NB4 (cell line): ENCODE measurements at regions not wholly inside any gene's neighbourhood (a gene's known extent, or its start where the extent isn't known, plus 50 kb on each side); places are given as distances from the start of the nearest gene placed in this dataset.

Experiments
- DNase-seq: peaks from one replicate; pipeline ENCODE4 v3.0.0; 2010; ENCODE audit warnings: low read depth
- H3K4me3 ChIP-seq: one replicate; pipeline ENCODE4 v1.5.1; 2011; ENCODE audit warnings: mild to moderate bottlenecking, low read depth, low read length, moderate library complexity
- CTCF ChIP-seq: IDR thresholded peaks from one replicate; pipeline ENCODE4 v1.5.1; 2012; ENCODE audit warnings: low read depth, low read length
- MAX ChIP-seq: IDR thresholded peaks from 2 replicates; pipeline ENCODE4 v1.6.1; 2011; ENCODE audit warnings: low read depth, low read length
- MYC ChIP-seq: IDR thresholded peaks from 2 replicates; pipeline ENCODE4 v1.6.1; 2011; ENCODE audit warnings: low read depth, low read length
- POLR2A ChIP-seq: IDR thresholded peaks from 2 replicates; pipeline ENCODE4 v1.6.1; 2011; ENCODE audit warnings: mild to moderate bottlenecking; ENCODE audit not compliant: insufficient read length; ENCODE audit errors: extremely low read depth

DNA sequence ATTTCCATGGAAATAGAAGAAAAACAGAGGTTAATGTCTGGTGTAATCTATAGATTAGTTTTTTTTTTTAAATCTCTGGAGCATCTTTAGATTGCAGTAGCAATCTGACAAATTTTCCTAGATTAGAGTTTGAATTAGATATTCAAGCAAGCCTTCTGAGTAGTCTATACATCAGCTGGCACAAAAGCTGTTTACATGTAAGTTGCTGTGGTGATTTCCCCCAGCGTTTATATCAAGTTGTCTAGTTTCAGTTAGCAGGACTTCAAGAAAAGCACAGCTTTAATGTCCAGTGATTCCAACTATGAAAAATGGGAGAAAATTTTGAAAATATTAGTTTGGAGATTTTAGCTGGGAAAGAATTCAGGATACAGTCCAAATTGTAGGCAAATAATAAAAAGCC is 605.0 kb upstream of the USP15 start:
- no peak for DNase-seq
- no peak for TF ChIP-seq POLR2A
- no peak for TF ChIP-seq CTCF
- TF ChIP-seq MYC = no peak
- TF ChIP-seq MAX = no peak
- H3K4me3 ChIP-seq = no peak overlapping the region

DNA sequence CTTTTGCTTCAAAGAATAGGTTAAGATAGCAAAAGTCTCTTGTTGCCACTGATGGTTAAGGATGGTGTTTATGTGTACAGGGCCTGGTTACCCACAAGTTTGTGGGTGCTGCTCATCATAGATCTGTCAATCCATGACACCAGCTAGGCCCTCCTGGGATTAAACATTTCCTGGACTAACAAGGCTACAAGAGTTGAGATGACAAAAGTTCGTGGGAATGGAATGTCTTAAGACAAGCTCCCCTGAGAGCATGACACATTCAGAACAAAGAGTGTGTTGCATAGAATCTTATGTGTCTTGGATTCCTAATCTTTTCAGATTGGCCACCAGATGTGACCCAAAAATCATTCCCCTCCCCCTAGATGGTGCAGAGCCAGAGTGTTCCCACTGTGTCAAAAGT is 592.5 kb upstream of the USP15 start:
- no peak for DNase-seq
- TF ChIP-seq MYC = no peak
- no peak for TF ChIP-seq MAX
- TF ChIP-seq POLR2A = no peak
- TF ChIP-seq CTCF = no peak
- H3K4me3 ChIP-seq = no peak overlapping the region

DNA sequence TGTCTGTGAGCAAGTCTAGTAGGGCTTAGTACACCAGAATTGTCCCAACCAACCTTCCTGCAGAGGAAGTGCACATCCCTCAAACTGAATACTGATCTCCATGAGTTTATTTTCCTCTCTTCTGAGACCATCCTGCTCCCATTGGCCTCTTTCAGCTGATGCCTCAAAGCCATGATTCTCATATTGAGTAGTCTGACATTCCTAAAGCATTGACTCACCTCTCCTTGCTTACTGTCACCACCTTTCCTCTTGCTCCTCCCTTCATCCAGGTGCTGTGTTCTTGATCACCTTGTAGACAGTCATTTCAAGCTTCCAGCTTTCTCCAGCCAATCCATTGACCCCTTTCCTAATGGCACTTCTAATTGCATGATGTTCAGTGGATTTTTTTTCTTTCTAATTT is 583.7 kb upstream of the USP15 start:
- TF ChIP-seq POLR2A (no peak), MYC (no peak), CTCF (no peak), MAX (no peak)
- no peak for DNase-seq

DNA sequence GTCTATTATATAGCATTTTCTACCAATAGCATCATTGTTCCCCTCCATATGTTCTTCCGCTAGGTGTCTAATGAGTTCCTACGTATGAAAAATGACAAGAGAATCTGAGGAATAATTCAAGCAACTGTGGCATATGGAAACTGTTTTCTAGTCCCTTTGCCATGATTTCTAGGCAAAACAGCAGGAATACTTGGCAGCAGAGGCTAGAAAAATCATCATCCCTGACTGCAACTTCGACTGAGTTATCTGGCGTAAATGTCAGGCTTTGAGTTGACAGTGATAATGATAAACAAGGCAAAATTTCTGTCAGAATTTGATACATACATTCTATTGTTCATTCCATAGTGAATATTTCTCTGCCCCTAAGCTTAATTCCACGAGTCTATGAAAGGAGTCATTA is 572.8 kb upstream of the USP15 start:
- DNase-seq = no peak
- no peak overlapping the region for H3K4me3 ChIP-seq

More for the DNA sequence above, 583.7 kb upstream of the USP15 start:
- no peak overlapping the region for H3K4me3 ChIP-seq

DNA sequence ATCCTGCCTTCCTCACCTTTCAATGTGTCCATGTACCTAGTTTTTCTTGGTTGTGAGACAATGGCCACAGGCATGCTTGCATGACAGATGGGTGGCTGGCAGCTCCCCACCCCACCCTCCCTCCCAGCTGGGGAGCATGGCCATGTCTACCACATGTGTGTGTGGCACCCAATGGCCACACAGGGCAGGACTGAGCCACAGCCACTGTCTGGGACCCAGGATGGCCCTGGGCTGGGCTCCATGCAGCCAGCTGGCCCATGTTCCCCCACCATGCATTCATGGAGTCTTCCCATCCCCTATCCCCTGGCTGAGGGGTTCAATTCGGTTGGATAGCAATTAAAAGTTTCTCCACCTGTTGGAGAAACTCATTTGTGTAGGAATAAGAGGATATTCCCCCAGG is 566.0 kb upstream of the USP15 start:
- no peak overlapping the region for H3K4me3 ChIP-seq
- DNase-seq = no peak
- TF ChIP-seq MAX (no peak), MYC (no peak), POLR2A (no peak), CTCF (no peak)

More for the DNA sequence above, 572.8 kb upstream of the USP15 start:
- TF ChIP-seq MAX (no peak), MYC (no peak), POLR2A (no peak), CTCF (no peak)

DNA sequence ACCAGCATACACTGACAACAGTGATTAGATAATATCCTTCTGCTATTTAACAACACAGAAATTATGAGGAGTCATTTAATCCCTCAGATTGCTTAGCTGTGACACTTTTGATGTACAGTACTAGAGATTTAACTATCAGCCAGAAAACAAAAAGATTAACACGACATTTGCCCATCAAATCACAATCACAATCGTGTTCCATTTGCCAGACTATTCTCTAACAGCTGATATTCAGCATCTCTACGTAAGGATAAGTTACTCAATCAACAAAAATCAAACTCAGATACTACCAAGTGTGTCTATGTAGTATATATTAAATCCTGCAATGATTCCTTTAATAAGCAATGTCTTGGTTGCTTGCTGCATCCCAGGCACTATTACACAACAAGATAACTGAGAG is 558.7 kb upstream of the USP15 start:
- no peak for DNase-seq
- H3K4me3 ChIP-seq = no peak overlapping the region
- TF ChIP-seq MYC = no peak
- no peak for TF ChIP-seq MAX
- no peak for TF ChIP-seq POLR2A
- no peak for TF ChIP-seq CTCF
